NB4 (cell line): ENCODE measurements at regions not wholly inside any gene's neighbourhood (a gene's known extent, or its start where the extent isn't known, plus 50 kb on each side); places are given as distances from the start of the nearest gene placed in this dataset.

Experiments
- MAX ChIP-seq: IDR thresholded peaks from 2 replicates; pipeline ENCODE4 v1.6.1; 2011; ENCODE audit warnings: low read depth, low read length
- POLR2A ChIP-seq: IDR thresholded peaks from 2 replicates; pipeline ENCODE4 v1.6.1; 2011; ENCODE audit warnings: mild to moderate bottlenecking; ENCODE audit not compliant: insufficient read length; ENCODE audit errors: extremely low read depth
- TF ChIP-seq, protein P1 (sequence below): IDR thresholded peaks from one replicate; pipeline ENCODE4 v1.5.1; 2012; ENCODE audit warnings: low read depth, low read length

GRCh38 chr2:144596073-144596871, 76.4 kb upstream of the ZEB2 start:
- no peak for TF ChIP-seq POLR2A
- no peak for TF ChIP-seq MAX
- TF ChIP-seq, protein P1, sequence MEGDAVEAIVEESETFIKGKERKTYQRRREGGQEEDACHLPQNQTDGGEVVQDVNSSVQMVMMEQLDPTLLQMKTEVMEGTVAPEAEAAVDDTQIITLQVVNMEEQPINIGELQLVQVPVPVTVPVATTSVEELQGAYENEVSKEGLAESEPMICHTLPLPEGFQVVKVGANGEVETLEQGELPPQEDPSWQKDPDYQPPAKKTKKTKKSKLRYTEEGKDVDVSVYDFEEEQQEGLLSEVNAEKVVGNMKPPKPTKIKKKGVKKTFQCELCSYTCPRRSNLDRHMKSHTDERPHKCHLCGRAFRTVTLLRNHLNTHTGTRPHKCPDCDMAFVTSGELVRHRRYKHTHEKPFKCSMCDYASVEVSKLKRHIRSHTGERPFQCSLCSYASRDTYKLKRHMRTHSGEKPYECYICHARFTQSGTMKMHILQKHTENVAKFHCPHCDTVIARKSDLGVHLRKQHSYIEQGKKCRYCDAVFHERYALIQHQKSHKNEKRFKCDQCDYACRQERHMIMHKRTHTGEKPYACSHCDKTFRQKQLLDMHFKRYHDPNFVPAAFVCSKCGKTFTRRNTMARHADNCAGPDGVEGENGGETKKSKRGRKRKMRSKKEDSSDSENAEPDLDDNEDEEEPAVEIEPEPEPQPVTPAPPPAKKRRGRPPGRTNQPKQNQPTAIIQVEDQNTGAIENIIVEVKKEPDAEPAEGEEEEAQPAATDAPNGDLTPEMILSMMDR = no peak
